Mesenchymal stem cell (in vitro differentiated cells and primary cell): ENCODE measurements at regions not wholly inside any gene's neighbourhood (a gene's known extent, or its start where the extent isn't known, plus 50 kb on each side); places are given as distances from the start of the nearest gene placed in this dataset.
"Not testable (repeated sequence)": the region's sequence is repeated elsewhere in the genome, so short reads cannot be mapped to it uniquely, and the experiment has no call there.

Source experiments
- DNase-seq: peaks from one replicate; pipeline ENCODE4 v3.0.0-alpha.2; 2013
- H2AFZ ChIP-seq: one replicate; pipeline ENCODE4 v1.6.1; 2013; ENCODE audit warnings: low read depth, mild to moderate bottlenecking, control low read depth, inconsistent platforms, low read length, moderate library complexity
- H2AK5ac ChIP-seq: 2 replicates; pipeline ENCODE4 v1.6.1; 2013; ENCODE audit warnings: low read length, moderate library complexity, mild to moderate bottlenecking, inconsistent platforms; ENCODE audit not compliant: severe bottlenecking
- H2BK120ac ChIP-seq: one replicate; pipeline ENCODE4 v1.6.1; 2013; ENCODE audit warnings: low read depth, mild to moderate bottlenecking, inconsistent platforms, low read length, moderate library complexity
- H2BK12ac ChIP-seq, 2 experiments: one replicate each; pipeline ENCODE4 v1.6.1; 2013; ENCODE audit warnings: inconsistent platforms in 2 of 2, low read length in 2 of 2, mild to moderate bottlenecking in 2 of 2, moderate library complexity in 2 of 2, control low read depth in 1 of 2
- H2BK15ac ChIP-seq: one replicate; pipeline ENCODE4 v1.6.1; 2013; ENCODE audit warnings: mild to moderate bottlenecking, low read depth, inconsistent platforms; ENCODE audit not compliant: poor library complexity, severe bottlenecking
- H2BK5ac ChIP-seq: 2 replicates; pipeline ENCODE4 v1.6.1; 2013; ENCODE audit warnings: low read depth, mild to moderate bottlenecking, low read length, control low read depth, inconsistent platforms; ENCODE audit not compliant: poor library complexity, severe bottlenecking
- H3K14ac ChIP-seq, 2 experiments: one replicate each; pipeline ENCODE4 v1.6.1; 2013; ENCODE audit warnings: inconsistent platforms in 2 of 2, low read length in 2 of 2, control low read depth in 1 of 2, mild to moderate bottlenecking in 1 of 2, moderate library complexity in 1 of 2
- H3K18ac ChIP-seq, 2 experiments: one replicate each; pipeline ENCODE4 v1.6.1; 2013; ENCODE audit warnings: inconsistent platforms in 2 of 2, low read length in 2 of 2, control low read depth in 1 of 2, low read depth in 1 of 2, mild to moderate bottlenecking in 1 of 2
- H3K23ac ChIP-seq, 2 experiments: one replicate each; pipeline ENCODE4 v1.6.1; 2013; ENCODE audit warnings: inconsistent platforms in 2 of 2, low read length in 2 of 2, mild to moderate bottlenecking in 2 of 2, moderate library complexity in 2 of 2, control low read depth in 1 of 2
- H3K27ac ChIP-seq: 2 replicates; pipeline ENCODE4 v1.5.1; 2013; ENCODE audit warnings: mild to moderate bottlenecking, moderate library complexity, low read length, control low read depth, inconsistent platforms; ENCODE audit not compliant: poor library complexity, severe bottlenecking
- H3K27me3 ChIP-seq, 2 experiments: 2 replicates each; pipeline versions ENCODE4 v1.6.1 to v1.7.0; 2013; ENCODE audit warnings: low read length in 2 of 2, mild to moderate bottlenecking in 2 of 2, moderate library complexity in 2 of 2, control low read depth in 1 of 2, inconsistent platforms in 1 of 2; ENCODE audit not compliant: control insufficient read depth in 1 of 2, insufficient read depth in 1 of 2
- H3K36me3 ChIP-seq, 2 experiments: 2 replicates each; pipeline versions ENCODE4 v1.6.1 to v1.7.0; 2013; ENCODE audit warnings: low read length in 2 of 2, control low read depth in 1 of 2, inconsistent platforms in 1 of 2, low read depth in 1 of 2, mild to moderate bottlenecking in 1 of 2; ENCODE audit not compliant: insufficient read depth in 2 of 2, control insufficient read depth in 1 of 2
- H3K4ac ChIP-seq, 2 experiments: one replicate each; pipeline ENCODE4 v1.6.1; 2013; ENCODE audit warnings: inconsistent platforms in 2 of 2, low read length in 2 of 2, mild to moderate bottlenecking in 2 of 2, moderate library complexity in 2 of 2, control low read depth in 1 of 2, low read depth in 1 of 2
- H3K4me1 ChIP-seq: 2 replicates; pipeline ENCODE4 v1.6.1; 2013; ENCODE audit warnings: low read depth, low read length, control low read depth; ENCODE audit not compliant: control insufficient read depth, insufficient read depth
- H3K4me2 ChIP-seq: 2 replicates; pipeline ENCODE4 v1.6.1; 2013; ENCODE audit warnings: low read length, mild to moderate bottlenecking, inconsistent platforms; ENCODE audit not compliant: poor library complexity, severe bottlenecking
- H3K4me3 ChIP-seq, 2 experiments: 2 replicates each; pipeline versions ENCODE4 v1.5.1 to v1.7.0; 2013; ENCODE audit warnings: low read length in 2 of 2, mild to moderate bottlenecking in 2 of 2, control low read depth in 1 of 2, low read depth in 1 of 2; ENCODE audit not compliant: insufficient read depth in 1 of 2
- H3K79me1 ChIP-seq: replicated peaks from 2 replicates; pipeline ENCODE4 v1.6.1; 2013; ENCODE audit warnings: mild to moderate bottlenecking, control low read depth, low read length, inconsistent platforms; ENCODE audit not compliant: poor library complexity, severe bottlenecking
- H3K9ac ChIP-seq: 2 replicates; pipeline ENCODE4 v1.7.0; 2013; ENCODE audit warnings: mild to moderate bottlenecking, low read length, moderate library complexity
- H3K9me3 ChIP-seq: 2 replicates; pipeline ENCODE4 v1.7.0; 2013; ENCODE audit warnings: mild to moderate bottlenecking, low read length; ENCODE audit not compliant: control insufficient read depth
- H4K8ac ChIP-seq: one replicate; pipeline ENCODE4 v1.6.1; 2013; ENCODE audit warnings: inconsistent platforms, mild to moderate bottlenecking, low read length, moderate library complexity
- H4K91ac ChIP-seq: one replicate; pipeline ENCODE4 v1.6.1; 2013; ENCODE audit warnings: mild to moderate bottlenecking, low read length, inconsistent platforms
- WGBS: methylation state at CpG from one replicate; pipeline ENCODE4 v1.1.7; 2013; ENCODE audit warnings: mixed read lengths; 5-methylcytosine and 5-hydroxymethylcytosine counted together

DNA sequence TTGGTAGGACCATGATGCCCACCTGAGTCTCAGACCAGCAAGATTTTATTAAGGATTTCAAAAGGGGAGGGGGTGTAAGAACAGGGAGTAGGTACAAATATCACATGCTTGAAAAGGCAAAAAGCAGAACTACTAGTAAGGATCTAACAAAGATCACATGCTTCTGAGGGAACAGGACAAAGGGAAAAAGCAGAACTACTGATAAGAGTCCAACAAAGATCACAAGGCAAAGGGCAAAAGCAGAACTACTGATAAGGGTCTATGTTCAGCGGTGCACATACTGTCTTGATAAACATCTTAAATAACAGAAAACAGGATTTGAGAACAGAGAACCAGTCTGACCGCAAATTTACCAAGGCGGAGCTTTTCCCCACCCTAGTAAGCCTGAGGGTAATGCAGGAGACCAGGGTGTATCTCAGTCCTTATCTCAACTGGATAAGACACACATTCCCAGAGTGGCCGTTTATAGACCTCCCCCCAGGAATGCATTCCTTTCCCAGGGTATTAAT lies 573.0 kb upstream of the CPXCR1 start:
- H4K8ac ChIP-seq, H3K4me1 ChIP-seq: not testable (repeated sequence)

DNA sequence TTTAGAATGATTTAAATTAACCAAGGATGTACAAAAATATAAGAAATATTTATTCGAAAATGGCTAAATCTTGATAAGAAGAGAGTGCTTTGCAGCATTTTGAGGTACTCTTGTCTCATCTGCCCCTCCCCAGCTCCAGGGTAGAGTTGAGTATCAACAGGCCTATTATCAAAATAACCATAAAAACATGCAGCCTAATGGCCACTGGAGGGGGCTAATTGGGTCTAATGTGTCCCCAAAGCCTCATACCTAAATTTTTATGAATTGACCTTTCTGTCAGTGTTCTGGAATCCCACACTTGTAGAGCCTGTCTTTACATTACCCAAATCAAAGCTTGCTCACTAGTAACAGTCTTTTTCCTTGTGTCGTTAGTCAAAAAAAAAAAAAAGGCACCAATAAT lies 544.9 kb upstream of the CPXCR1 start:
- no CpG with 5 or more reads among the region's 2 CpGs for WGBS

More for the DNA sequence above, 573.0 kb upstream of the CPXCR1 start:
- not testable (repeated sequence) for H3K9ac ChIP-seq, H4K91ac ChIP-seq, H2BK15ac ChIP-seq, H2AFZ ChIP-seq, DNase-seq, H3K4ac ChIP-seq, H3K14ac ChIP-seq, H3K23ac ChIP-seq, H3K27me3 ChIP-seq, H3K79me1 ChIP-seq, H3K4me3 ChIP-seq, H2BK5ac ChIP-seq, H2AK5ac ChIP-seq, H2BK120ac ChIP-seq, H2BK12ac ChIP-seq, H3K27ac ChIP-seq, H3K4me2 ChIP-seq, H3K18ac ChIP-seq, H3K36me3 ChIP-seq
- H3K9me3 ChIP-seq, result peaks cover 20% of the 10 kb centered on the region
- 90% methylated on average over 3 of the region's 4 CpGs for WGBS

DNA sequence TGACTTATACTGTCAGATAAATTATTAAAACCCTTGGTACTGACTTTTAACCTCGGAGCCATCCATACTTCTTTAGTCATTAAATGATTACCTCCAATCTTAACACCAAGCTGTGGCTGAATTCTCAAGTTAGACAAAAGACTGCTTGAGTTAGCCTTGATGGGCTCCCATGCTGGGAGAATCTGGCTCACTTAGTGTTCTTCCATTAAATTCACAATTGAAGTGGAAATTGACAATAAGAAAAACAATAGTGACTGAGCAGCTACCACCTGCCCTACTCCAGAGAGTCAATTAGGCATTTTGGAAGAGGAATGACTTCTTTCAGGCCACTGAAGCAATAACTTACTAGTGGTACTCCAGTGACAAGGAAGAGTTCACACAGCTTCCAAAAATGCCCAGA lies 503.0 kb upstream of the CPXCR1 start:
- no peak overlapping the region for H3K14ac ChIP-seq
- no peak overlapping the region for H3K18ac ChIP-seq
- H2BK15ac ChIP-seq, result no peak overlapping the region
- H4K8ac ChIP-seq, result no peak overlapping the region
- H3K27ac ChIP-seq, result no peak overlapping the region
- no peak overlapping the region for H2AFZ ChIP-seq
- no peak overlapping the region for H3K4ac ChIP-seq
- no peaks in the 10 kb centered on the region for H3K27me3 ChIP-seq
- no peak overlapping the region for H3K23ac ChIP-seq
- no peak overlapping the region for H3K9ac ChIP-seq
- H4K91ac ChIP-seq, result no peak overlapping the region
- 50% methylated on average over 1 of the region's 1 CpG for WGBS
- H3K36me3 ChIP-seq, result no peaks in the 10 kb centered on the region
- H2BK12ac ChIP-seq, result no peak overlapping the region
- H3K9me3 ChIP-seq, result peaks cover 8% of the 10 kb centered on the region
- no peak overlapping the region for H2BK120ac ChIP-seq
- H3K4me1 ChIP-seq, result no peaks in the 10 kb centered on the region
- no peak overlapping the region for H3K4me3 ChIP-seq
- H3K4me2 ChIP-seq, result no peak overlapping the region
- no peak overlapping the region for H2AK5ac ChIP-seq
- no peaks in the 10 kb centered on the region for H3K79me1 ChIP-seq
- no peak overlapping the region for H2BK5ac ChIP-seq
- no peak for DNase-seq

More for the DNA sequence above, 544.9 kb upstream of the CPXCR1 start:
- H3K23ac ChIP-seq, result no peak overlapping the region
- no peak overlapping the region for H2BK15ac ChIP-seq
- H3K36me3 ChIP-seq, result no peaks in the 10 kb centered on the region
- no peaks in the 10 kb centered on the region for H3K27me3 ChIP-seq
- no peak overlapping the region for H2BK120ac ChIP-seq
- no peak overlapping the region for H3K18ac ChIP-seq
- no peak overlapping the region for H3K4me2 ChIP-seq
- no peaks in the 10 kb centered on the region for H3K79me1 ChIP-seq
- no peaks in the 10 kb centered on the region for H3K9me3 ChIP-seq
- no peak overlapping the region for H2BK5ac ChIP-seq
- H2AK5ac ChIP-seq, result no peak overlapping the region
- no peak overlapping the region for H3K14ac ChIP-seq
- no peak overlapping the region for H4K8ac ChIP-seq
- no peak overlapping the region for H3K4me3 ChIP-seq
- no peak overlapping the region for H3K27ac ChIP-seq
- H2BK12ac ChIP-seq, result no peak overlapping the region
- H3K4ac ChIP-seq, result no peak overlapping the region
- no peak overlapping the region for H4K91ac ChIP-seq
- DNase-seq, result no peak
- H3K9ac ChIP-seq, result no peak overlapping the region
- no peak overlapping the region for H2AFZ ChIP-seq
- H3K4me1 ChIP-seq, result no peaks in the 10 kb centered on the region

DNA sequence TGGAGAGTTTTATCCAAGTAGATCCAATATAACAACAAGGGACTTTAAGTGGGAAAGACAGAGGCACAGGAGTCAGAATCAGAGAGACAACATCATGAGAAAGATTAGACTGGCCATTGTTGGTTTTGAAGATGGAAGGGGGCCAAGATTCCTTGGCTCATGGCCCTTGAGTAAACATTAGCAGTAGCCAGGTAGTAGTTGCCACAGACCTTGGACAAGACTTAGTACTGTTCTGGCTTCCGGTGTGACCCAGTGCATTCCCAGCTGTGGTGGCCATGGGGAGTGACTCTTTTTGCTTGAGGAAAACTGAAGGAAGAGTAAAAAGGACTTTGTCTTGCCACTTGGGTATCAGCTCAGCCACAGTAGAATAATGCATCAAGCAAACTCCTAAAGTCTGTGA lies 462.2 kb upstream of the CPXCR1 start:
- no peak overlapping the region for H3K4me3 ChIP-seq
- no peak overlapping the region for H3K4me2 ChIP-seq
- H2BK120ac ChIP-seq, result no peak overlapping the region
- no peak overlapping the region for H2BK15ac ChIP-seq
- H2BK5ac ChIP-seq, result no peak overlapping the region
- H2AK5ac ChIP-seq, result no peak overlapping the region
- no peak overlapping the region for H3K4ac ChIP-seq
- no peaks in the 10 kb centered on the region for H3K79me1 ChIP-seq
- no peak overlapping the region for H2BK12ac ChIP-seq
- no peaks in the 10 kb centered on the region for H3K36me3 ChIP-seq
- 78% methylated on average over 1 of the region's 1 CpG for WGBS
- peaks cover 6% of the 10 kb centered on the region for H3K9me3 ChIP-seq
- no peak overlapping the region for H3K9ac ChIP-seq
- H3K27me3 ChIP-seq, result no peaks in the 10 kb centered on the region
- no peaks in the 10 kb centered on the region for H3K4me1 ChIP-seq
- H3K18ac ChIP-seq, result no peak overlapping the region
- H3K14ac ChIP-seq, result no peak overlapping the region
- no peak overlapping the region for H3K23ac ChIP-seq
- H3K27ac ChIP-seq, result no peak overlapping the region
- H2AFZ ChIP-seq, result no peak overlapping the region
- no peak overlapping the region for H4K91ac ChIP-seq
- no peak overlapping the region for H4K8ac ChIP-seq
- DNase-seq, result no peak
